ENCODE measurements at regions not wholly inside any gene's neighbourhood (a gene's known extent, or its start where the extent isn't known, plus 50 kb on each side); places are given as distances from the start of the nearest gene placed in this dataset.

- no peak for DNase-seq (ENCODE audit: low read depth in 2 of 2)
Measured at GRCh38 chr5:115072266-115073064, 97.2 kb downstream of the TRIM36 start.

GRCh38 chr5:115070737-115071136, 99.0 kb downstream of the TRIM36 start:
- no peak for DNase-seq (ENCODE audit: low read depth in 2 of 2)

- DNase-seq (ENCODE audit: low read depth in 2 of 2), result no peak
Measured at GRCh38 chr5:115069087-115069968, 100.4 kb downstream of the TRIM36 start.

GRCh38 chr5:115068239-115069086, 101.2 kb downstream of the TRIM36 start:
- peak; percentile 4 to 20 for DNase-seq (ENCODE audit: low read depth in 2 of 2)

- no peak for DNase-seq (ENCODE audit: low read depth in 2 of 2)
Measured at GRCh38 chr5:115064380-115064779, 105.3 kb downstream of the TRIM36 start.

- DNase-seq (ENCODE audit: low read depth in 2 of 2), result no peak
Measured at GRCh38 chr5:115054387-115054951, 115.2 kb downstream of the TRIM36 start.

- no peak for DNase-seq (ENCODE audit: low read depth in 2 of 2)
Measured at GRCh38 chr5:115052948-115053347, 116.8 kb downstream of the TRIM36 start.

- DNase-seq (ENCODE audit: low read depth in 2 of 2), result no peak
Measured at GRCh38 chr5:115050866-115051265, 118.8 kb downstream of the TRIM36 start.

GRCh38 chr5:115033861-115034260, 135.8 kb downstream of the TRIM36 start:
- DNase-seq (ENCODE audit: low read depth in 2 of 2), result no peak

GRCh38 chr5:115028557-115028956, 141.2 kb downstream of the TRIM36 start:
- no peak for DNase-seq (ENCODE audit: low read depth in 2 of 2)

- DNase-seq (ENCODE audit: low read depth in 2 of 2), result no peak
Measured at GRCh38 chr5:115024922-115025321, 144.8 kb downstream of the TRIM36 start.

- DNase-seq (ENCODE audit: low read depth in 2 of 2), result no peak
Measured at GRCh38 chr5:115022303-115022702, 147.4 kb downstream of the TRIM36 start.

- no peak for DNase-seq (ENCODE audit: low read depth in 2 of 2)
Measured at GRCh38 chr5:115016646-115017045, 153.1 kb downstream of the TRIM36 start.

- no peak for DNase-seq (ENCODE audit: low read depth in 2 of 2)
Measured at GRCh38 chr5:114999176-114999575, 170.5 kb downstream of the TRIM36 start.

GRCh38 chr5:114989512-114989911, 180.2 kb downstream of the TRIM36 start:
- no peak for DNase-seq (ENCODE audit: low read depth in 2 of 2)

GRCh38 chr5:114988096-114988495, 181.6 kb downstream of the TRIM36 start:
- DNase-seq (ENCODE audit: low read depth in 2 of 2), result no peak

- no peak for DNase-seq (ENCODE audit: low read depth in 2 of 2)
Measured at GRCh38 chr5:114984796-114985195, 184.9 kb downstream of the TRIM36 start.

- DNase-seq (ENCODE audit: low read depth in 2 of 2), result no peak
Measured at GRCh38 chr5:114981111-114981510, 188.6 kb downstream of the TRIM36 start.

- DNase-seq (ENCODE audit: low read depth in 2 of 2), result no peak
Measured at GRCh38 chr5:114977979-114978573, 191.6 kb downstream of the TRIM36 start.

- DNase-seq (ENCODE audit: low read depth in 2 of 2), result no peak
Measured at GRCh38 chr5:114969482-114969881, 200.2 kb downstream of the TRIM36 start.

- no peak for DNase-seq (ENCODE audit: low read depth in 2 of 2)
Measured at GRCh38 chr5:114957384-114957783, 212.3 kb downstream of the TRIM36 start.
